ENCODE measurements at regions not wholly inside any gene's neighbourhood (a gene's known extent, or its start where the extent isn't known, plus 50 kb on each side); places are given as distances from the start of the nearest gene placed in this dataset.

DNA sequence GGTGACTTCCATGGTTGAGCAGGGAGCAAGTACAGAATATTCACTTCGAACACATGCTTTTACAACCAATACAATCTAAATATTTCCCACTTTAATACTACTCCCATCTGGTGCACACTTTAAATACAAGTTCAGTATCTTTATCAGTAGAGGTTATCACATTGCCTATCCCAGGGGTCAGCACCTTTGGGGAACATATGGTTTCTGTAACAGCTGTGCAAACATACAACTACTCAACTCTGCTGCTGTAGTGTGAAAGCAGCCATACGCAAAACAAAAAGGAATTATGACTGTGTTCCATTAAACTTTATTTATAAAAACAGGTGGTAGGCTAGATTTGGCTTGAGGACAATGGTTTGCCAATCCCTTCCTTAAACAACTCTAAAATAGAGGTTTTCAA, 157.5 kb downstream of the XPNPEP1 start:
- no peaks in the 10 kb centered on the region for H3K36me3 ChIP-seq (ENCODE audit: control insufficient read depth, insufficient read depth, low read length)
- ATAC-seq (ENCODE audit: low read depth) (no peak), DNase-seq (no peak)
- ChIA-PET CTCF (no interaction called here), POLR2A (ENCODE audit: unreplicated experiment) (no interaction called here)
- H2BK15ac ChIP-seq (ENCODE audit: low read depth, low read length): no peak overlapping the region
- dilution Hi-C loops (cut with HindIII; ENCODE audit: low sequenced_read_pairs, unreplicated experiment) (no loop called here), intact Hi-C loops (cut with micrococcal nuclease) (no loop called here), in situ Hi-C loops (cut with MboI; ENCODE audit: low sequenced_read_pairs) (no loop called here)
- no peaks in the 10 kb centered on the region for H3K27me3 ChIP-seq (ENCODE audit: control insufficient read depth, insufficient read depth, low read length)
- no CpG with 5 or more reads among the region's 2 CpGs for WGBS, 2 experiments (ENCODE audit: extremely low coverage in 2 of 2, insufficient read length in 1 of 2)
- no peak overlapping the region for H2AK9ac ChIP-seq (replicated peaks; ENCODE audit: low read depth, low read length, poor library complexity)
- H2AK5ac ChIP-seq (ENCODE audit: low read depth, low read length): no peak overlapping the region
- H3K9ac ChIP-seq (ENCODE audit: low read depth, low read length): no peak overlapping the region
- no peaks in the 10 kb centered on the region for H3K4me1 ChIP-seq (ENCODE audit: control insufficient read depth, insufficient read depth, low read length)
- no TSS peak for BruUV-seq (replicated peaks)
- no peaks in the 10 kb centered on the region for H3K9me1 ChIP-seq (ENCODE audit: insufficient read depth, low read length)
- H4K8ac ChIP-seq (ENCODE audit: low read depth in 2 of 2, low read length in 2 of 2): no peak overlapping the region
- no peak overlapping the region for H3K4me2 ChIP-seq (ENCODE audit: low read depth, low read length)
- H3K9me3 ChIP-seq (ENCODE audit: control insufficient read depth, insufficient read depth, low read length): 0 out of 2 replicates have a peak, but pooled peaks cover 2% of the 10 kb centered on the region
- no peak overlapping the region for H3K23ac ChIP-seq (ENCODE audit: low read depth, low read length)
- no peaks in the 10 kb centered on the region for H3K79me1 ChIP-seq (ENCODE audit: low read depth in 1 of 2, low read length in 2 of 2)
- H3K27ac ChIP-seq (ENCODE audit: insufficient read depth, low read length): no peak overlapping the region
- no peak overlapping the region for H3K56ac ChIP-seq (ENCODE audit: extremely low read depth, insufficient read depth, low read length)
- H2AFZ ChIP-seq (replicated peaks; ENCODE audit: low read length, poor library complexity): no peak overlapping the region
- no peak overlapping the region for H4K91ac ChIP-seq (ENCODE audit: insufficient read depth, low read depth, low read length)
- H2BK20ac ChIP-seq (ENCODE audit: low read depth, low read length): no peak overlapping the region
- no peak overlapping the region for H4K5ac ChIP-seq (ENCODE audit: low read depth, low read length)
- no peaks in the 10 kb centered on the region for H4K20me1 ChIP-seq (ENCODE audit: insufficient read depth, low read length)
- H3K4me3 ChIP-seq (ENCODE audit: insufficient read depth, low read depth, low read length): no peak overlapping the region
- H2BK5ac ChIP-seq (ENCODE audit: low read depth, low read length, poor library complexity, severe bottlenecking): no peak overlapping the region
- H3K4ac ChIP-seq (ENCODE audit: low read depth, low read length): no peak overlapping the region
- TF ChIP-seq CHD1 (IDR thresholded peaks at IDR 0.05; ENCODE audit: low read depth, low read length): no peak
- TF ChIP-seq CTCF (conservative IDR thresholded peaks at IDR 0.05; ENCODE audit: low read depth, low read length): no peak
- TF ChIP-seq SMC3 (IDR thresholded peaks at IDR 0.05; ENCODE audit: low read depth, low read length): no peak
- TF ChIP-seq MXI1 (IDR thresholded peaks at IDR 0.05; ENCODE audit: borderline replicate concordance, low read depth, low read length): no peak
- no peak for TF ChIP-seq MAZ (IDR thresholded peaks at IDR 0.05; ENCODE audit: borderline replicate concordance, low read depth, low read length)
- TF ChIP-seq POLR2A (IDR thresholded peaks at IDR 0.05; ENCODE audit: low read depth, low read length): no peak
- TF ChIP-seq, protein P1, sequence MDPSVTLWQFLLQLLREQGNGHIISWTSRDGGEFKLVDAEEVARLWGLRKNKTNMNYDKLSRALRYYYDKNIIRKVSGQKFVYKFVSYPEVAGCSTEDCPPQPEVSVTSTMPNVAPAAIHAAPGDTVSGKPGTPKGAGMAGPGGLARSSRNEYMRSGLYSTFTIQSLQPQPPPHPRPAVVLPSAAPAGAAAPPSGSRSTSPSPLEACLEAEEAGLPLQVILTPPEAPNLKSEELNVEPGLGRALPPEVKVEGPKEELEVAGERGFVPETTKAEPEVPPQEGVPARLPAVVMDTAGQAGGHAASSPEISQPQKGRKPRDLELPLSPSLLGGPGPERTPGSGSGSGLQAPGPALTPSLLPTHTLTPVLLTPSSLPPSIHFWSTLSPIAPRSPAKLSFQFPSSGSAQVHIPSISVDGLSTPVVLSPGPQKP (IDR thresholded peaks at IDR 0.05; ENCODE audit: borderline replicate concordance, low read depth, low read length): no peak
- no peak for TF ChIP-seq BHLHE40 (IDR thresholded peaks at IDR 0.05; ENCODE audit: low read depth, low read length)
- TF ChIP-seq, protein P2, sequence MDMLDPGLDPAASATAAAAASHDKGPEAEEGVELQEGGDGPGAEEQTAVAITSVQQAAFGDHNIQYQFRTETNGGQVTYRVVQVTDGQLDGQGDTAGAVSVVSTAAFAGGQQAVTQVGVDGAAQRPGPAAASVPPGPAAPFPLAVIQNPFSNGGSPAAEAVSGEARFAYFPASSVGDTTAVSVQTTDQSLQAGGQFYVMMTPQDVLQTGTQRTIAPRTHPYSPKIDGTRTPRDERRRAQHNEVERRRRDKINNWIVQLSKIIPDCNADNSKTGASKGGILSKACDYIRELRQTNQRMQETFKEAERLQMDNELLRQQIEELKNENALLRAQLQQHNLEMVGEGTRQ (IDR thresholded peaks at IDR 0.05; ENCODE audit: low read depth, low read length): no peak
- TF ChIP-seq RCOR1 (IDR thresholded peaks at IDR 0.05; ENCODE audit: insufficient replicate concordance, low read length): no peak
- TF ChIP-seq RFX5 (IDR thresholded peaks at IDR 0.05; ENCODE audit: low read depth, low read length): no peak
- TF ChIP-seq FOS (IDR thresholded peaks at IDR 0.05; ENCODE audit: low read depth, low read length): no peak
- no peak for TF ChIP-seq CEBPB (IDR thresholded peaks at IDR 0.05; ENCODE audit: low read depth, low read length)
- no peak for TF ChIP-seq RAD21 (IDR thresholded peaks at IDR 0.05; ENCODE audit: low read length)
- no peak overlapping the region for H2BK120ac ChIP-seq (ENCODE audit: low read depth, low read length)
- H3K18ac ChIP-seq (ENCODE audit: low read depth, low read length): no peak overlapping the region
- H3K14ac ChIP-seq (replicated peaks; ENCODE audit: low read depth, low read length): no peak overlapping the region

All from IMR-90 (cell line).